HL-60 (cell line): ENCODE measurements at regions not wholly inside any gene's neighbourhood (a gene's known extent, or its start where the extent isn't known, plus 50 kb on each side); places are given as distances from the start of the nearest gene placed in this dataset.

ENCODE experiments used
- DNase-seq, 2 experiments: peaks; one replicate each; pipeline ENCODE4 v3.0.0-alpha.2; 2010 to 2020; ENCODE audit warnings: low read depth in 1 of 2, low spot score in 1 of 2
- H3K27ac ChIP-seq: fragments of 250-450 bp; sonication (Bioruptor Pico); replicated peaks from 2 replicates; pipeline ENCODE4 v1.5.1; 2020; ENCODE audit warnings: mild to moderate bottlenecking, moderate library complexity
- H3K27me3 ChIP-seq: fragments of 250-450 bp; sonication (Bioruptor Pico); 2 replicates; pipeline ENCODE4 v1.5.1; 2021; ENCODE audit warnings: mild to moderate bottlenecking, moderate library complexity; ENCODE audit not compliant: insufficient read depth, poor library complexity, severe bottlenecking
- H3K4me3 ChIP-seq: replicated peaks from 2 replicates; pipeline ENCODE4 v1.5.1; 2011; ENCODE audit warnings: mild to moderate bottlenecking, control low read depth, low read length; ENCODE audit not compliant: insufficient read depth
- GABPA ChIP-seq: IDR thresholded peaks from 2 replicates; pipeline ENCODE4 v1.6.1; 2012; ENCODE audit warnings: low read depth
- POLR2AphosphoS5 ChIP-seq: IDR thresholded peaks from 2 replicates; pipeline ENCODE4 v1.6.1; 2012; ENCODE audit warnings: low read depth
- SPI1 ChIP-seq: IDR thresholded peaks from 2 replicates; pipeline ENCODE4 v1.6.1; 2012; ENCODE audit warnings: low read depth, mild to moderate bottlenecking, borderline replicate concordance
- TF ChIP-seq, protein P1 (sequence below): IDR thresholded peaks from 2 replicates; pipeline ENCODE4 v1.6.1; 2012; ENCODE audit warnings: low read depth; ENCODE audit not compliant: insufficient replicate concordance
- TF ChIP-seq, protein P2 (sequence below): IDR thresholded peaks from one replicate; pipeline ENCODE4 v1.5.1; 2011; ENCODE audit warnings: low read length, control low read depth, inconsistent platforms; ENCODE audit not compliant: insufficient read depth

DNA sequence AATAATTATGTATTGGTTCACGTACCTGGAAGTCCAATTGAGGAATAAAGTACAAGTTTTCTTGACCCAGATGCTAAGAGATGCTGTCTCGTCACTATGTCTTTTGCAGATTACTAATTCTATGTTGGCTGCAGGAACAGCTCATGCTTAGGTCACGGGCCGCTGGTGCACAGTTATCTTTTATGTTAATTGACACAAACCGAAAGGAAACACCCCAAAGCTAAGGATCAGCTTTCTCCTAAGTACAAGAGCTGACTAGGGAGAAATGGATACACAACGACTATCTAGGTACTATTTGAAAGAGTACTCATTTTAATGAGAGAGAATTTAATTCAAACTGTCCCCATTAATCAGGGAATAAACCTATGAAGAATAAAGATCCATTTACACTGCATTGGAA is 217.7 kb upstream of the SLC35G4 start:
- Histone ChIP-seq H3K4me3 (no peak overlapping the region), H3K27me3 (peaks cover 11% of the 10 kb centered on the region), H3K27ac (no peak overlapping the region)
- no peak for DNase-seq
- TF ChIP-seq GABPA (no peak), SPI1 (no peak), POLR2AphosphoS5 (no peak)
- TF ChIP-seq, protein P1, sequence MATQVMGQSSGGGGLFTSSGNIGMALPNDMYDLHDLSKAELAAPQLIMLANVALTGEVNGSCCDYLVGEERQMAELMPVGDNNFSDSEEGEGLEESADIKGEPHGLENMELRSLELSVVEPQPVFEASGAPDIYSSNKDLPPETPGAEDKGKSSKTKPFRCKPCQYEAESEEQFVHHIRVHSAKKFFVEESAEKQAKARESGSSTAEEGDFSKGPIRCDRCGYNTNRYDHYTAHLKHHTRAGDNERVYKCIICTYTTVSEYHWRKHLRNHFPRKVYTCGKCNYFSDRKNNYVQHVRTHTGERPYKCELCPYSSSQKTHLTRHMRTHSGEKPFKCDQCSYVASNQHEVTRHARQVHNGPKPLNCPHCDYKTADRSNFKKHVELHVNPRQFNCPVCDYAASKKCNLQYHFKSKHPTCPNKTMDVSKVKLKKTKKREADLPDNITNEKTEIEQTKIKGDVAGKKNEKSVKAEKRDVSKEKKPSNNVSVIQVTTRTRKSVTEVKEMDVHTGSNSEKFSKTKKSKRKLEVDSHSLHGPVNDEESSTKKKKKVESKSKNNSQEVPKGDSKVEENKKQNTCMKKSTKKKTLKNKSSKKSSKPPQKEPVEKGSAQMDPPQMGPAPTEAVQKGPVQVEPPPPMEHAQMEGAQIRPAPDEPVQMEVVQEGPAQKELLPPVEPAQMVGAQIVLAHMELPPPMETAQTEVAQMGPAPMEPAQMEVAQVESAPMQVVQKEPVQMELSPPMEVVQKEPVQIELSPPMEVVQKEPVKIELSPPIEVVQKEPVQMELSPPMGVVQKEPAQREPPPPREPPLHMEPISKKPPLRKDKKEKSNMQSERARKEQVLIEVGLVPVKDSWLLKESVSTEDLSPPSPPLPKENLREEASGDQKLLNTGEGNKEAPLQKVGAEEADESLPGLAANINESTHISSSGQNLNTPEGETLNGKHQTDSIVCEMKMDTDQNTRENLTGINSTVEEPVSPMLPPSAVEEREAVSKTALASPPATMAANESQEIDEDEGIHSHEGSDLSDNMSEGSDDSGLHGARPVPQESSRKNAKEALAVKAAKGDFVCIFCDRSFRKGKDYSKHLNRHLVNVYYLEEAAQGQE, result no peak
- TF ChIP-seq, protein P2, sequence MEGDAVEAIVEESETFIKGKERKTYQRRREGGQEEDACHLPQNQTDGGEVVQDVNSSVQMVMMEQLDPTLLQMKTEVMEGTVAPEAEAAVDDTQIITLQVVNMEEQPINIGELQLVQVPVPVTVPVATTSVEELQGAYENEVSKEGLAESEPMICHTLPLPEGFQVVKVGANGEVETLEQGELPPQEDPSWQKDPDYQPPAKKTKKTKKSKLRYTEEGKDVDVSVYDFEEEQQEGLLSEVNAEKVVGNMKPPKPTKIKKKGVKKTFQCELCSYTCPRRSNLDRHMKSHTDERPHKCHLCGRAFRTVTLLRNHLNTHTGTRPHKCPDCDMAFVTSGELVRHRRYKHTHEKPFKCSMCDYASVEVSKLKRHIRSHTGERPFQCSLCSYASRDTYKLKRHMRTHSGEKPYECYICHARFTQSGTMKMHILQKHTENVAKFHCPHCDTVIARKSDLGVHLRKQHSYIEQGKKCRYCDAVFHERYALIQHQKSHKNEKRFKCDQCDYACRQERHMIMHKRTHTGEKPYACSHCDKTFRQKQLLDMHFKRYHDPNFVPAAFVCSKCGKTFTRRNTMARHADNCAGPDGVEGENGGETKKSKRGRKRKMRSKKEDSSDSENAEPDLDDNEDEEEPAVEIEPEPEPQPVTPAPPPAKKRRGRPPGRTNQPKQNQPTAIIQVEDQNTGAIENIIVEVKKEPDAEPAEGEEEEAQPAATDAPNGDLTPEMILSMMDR, result no peak

DNA sequence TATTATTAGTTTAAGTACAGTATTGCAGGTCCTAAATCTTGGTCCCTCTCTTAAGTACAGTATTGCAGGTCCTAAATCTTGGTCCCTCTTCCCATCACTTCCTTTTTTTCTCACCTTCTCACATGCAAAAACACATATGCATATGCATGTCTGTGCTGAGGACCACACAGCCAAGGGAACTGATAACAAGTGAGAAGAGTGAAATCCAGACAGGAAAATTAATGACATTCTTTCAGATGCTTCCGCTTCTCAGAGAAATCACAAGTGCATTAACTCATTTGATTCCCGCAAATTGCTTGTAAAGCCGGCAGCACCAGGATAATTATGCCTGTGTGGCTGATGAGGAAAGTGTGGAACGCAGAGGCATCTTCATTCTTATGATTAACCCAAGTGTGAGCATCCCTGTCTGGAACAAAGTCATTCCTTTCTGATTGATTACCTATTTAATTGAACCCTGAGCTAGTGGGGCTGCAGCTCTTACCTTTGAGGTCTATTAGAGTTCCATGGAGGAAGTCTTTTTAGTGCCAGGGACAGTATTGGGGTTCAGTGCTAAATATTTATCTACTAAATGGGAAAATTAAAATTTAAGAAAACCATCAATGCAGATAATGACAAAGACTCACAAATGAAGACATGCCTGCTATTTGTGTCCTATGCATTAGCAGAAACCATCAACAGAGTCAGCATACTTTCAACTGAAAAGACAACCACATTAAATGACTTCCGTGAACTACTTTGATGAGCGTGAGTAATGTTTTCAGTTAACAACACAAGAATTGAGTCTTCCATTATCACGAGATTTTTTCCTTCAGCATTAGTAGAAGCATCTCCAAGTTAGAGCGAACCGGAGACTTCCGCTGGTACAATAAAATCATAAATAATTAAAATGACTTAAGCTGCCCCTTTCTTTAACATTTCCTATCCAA is 220.4 kb upstream of the SLC35G4 start:
- Histone ChIP-seq H3K4me3 (no peak overlapping the region), H3K27ac (no peak overlapping the region), H3K27me3 (peaks cover 11% of the 10 kb centered on the region)
- DNase-seq, result no peak
- TF ChIP-seq GABPA (no peak), POLR2AphosphoS5 (no peak), SPI1 (no peak)
- TF ChIP-seq, protein P1, result no peak
- TF ChIP-seq, protein P2, result no peak

DNA sequence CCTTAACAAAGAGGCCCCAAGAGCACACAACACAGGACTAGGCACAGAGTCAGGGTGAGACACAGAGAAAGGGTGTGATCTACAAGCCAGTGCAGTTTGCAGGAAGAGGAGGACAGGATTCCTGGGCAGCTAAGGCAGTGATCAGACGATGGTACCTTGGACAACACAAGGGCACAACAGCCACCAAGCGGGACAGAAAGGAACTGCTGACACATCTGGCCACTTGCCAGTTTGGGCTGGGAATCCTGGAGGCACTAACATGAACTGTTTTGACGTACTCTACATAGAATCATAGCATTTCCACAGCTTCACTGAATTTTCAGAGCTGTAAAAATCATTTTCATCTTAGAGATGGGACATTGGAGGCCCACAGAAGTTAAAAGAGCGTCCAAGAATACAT is 221.5 kb upstream of the SLC35G4 start:
- Histone ChIP-seq H3K27ac (no peak overlapping the region), H3K27me3 (peaks cover 11% of the 10 kb centered on the region), H3K4me3 (no peak overlapping the region)
- TF ChIP-seq, protein P2, result peak; percentile 61
- TF ChIP-seq, protein P1, result peak; percentile 74
- TF ChIP-seq SPI1, result no peak
- peak; percentile 15 to 69 for DNase-seq
